RKO (cell line): ENCODE measurements at regions not wholly inside any gene's neighbourhood (a gene's known extent, or its start where the extent isn't known, plus 50 kb on each side); places are given as distances from the start of the nearest gene placed in this dataset.

Source experiments
- DNase-seq: peaks from one replicate; pipeline ENCODE4 v3.0.0-alpha.2; 2016; ENCODE audit warnings: low spot score

DNA sequence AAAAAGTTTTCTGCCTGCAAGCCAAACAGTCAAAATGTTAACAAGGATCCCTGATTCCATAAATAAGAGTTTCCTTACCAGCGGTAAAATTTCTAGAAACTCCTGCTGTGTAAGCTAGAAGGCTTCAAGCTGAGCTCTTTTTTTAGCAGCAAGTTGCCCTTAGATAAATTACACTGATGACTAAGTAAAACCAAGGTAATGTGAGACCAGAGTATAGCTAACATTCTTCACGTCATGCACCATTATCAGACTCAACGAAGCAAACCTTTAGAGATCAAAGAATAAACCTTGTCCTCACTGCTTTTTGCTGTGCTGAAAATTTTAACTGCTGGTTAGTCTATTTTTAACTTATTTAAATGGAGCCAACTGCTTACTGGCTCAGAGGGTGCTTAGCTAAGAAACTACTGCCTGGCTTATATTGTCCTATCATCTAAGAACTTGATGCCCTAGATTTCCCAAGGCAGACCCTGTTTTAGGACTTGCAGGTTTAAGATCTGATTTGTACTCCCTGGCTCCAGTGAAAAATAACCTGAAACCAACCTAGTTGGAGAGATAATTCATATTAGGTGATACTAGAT, 900.7 kb downstream of the JRKL start:
- no peak for DNase-seq

GRCh38 chr11:97296301-97296700, 906.5 kb downstream of the JRKL start:
- DNase-seq, result no peak

- DNase-seq, result no peak
Observed at GRCh38 chr11:97309291-97309690, 919.5 kb downstream of the JRKL start.

DNA sequence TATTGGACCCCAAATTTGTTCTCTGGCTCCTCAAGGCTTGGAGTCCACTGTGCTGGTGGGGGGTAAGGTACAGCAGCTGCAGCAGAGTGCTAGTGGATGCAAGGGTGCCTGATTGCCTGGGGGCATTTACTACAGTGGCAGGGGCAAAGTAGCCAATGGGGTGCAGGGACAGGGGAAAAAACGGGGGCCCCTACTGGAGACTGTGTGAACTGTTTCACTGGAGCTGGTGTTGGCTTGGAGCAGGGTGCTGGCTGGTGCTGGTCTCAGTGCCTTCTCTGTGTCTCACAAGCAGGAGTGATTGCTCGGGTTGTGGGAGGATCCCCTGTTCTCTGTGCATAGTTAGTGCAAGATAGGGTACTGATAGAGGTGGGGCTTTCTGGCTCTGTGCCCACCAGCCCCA, 935.9 kb downstream of the JRKL start:
- no peak for DNase-seq

DNA sequence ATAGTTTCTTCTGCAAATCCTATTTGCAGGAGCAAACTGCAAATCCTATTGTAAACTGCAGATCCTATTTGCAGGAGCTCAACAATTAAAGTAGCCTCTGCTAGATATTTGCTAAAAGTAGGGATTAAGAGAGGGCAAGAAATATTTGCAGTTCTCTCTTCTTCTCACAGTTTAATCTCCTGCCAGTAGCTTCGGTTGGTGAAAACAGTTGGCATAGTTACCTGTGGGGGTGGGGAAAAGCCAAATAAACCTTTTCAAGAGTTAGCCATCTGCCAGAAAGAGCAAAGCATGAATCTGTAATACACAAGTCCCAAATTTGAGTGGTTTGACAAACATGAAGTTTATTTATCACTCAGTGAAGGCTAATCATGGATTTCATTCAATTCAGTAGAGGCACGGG, 942.5 kb downstream of the JRKL start:
- no peak for DNase-seq

- DNase-seq, result no peak
Observed at GRCh38 chr11:97336064-97336463, 946.3 kb downstream of the JRKL start.

- no peak for DNase-seq
Observed at GRCh38 chr11:97345032-97345431, 955.2 kb downstream of the JRKL start.

GRCh38 chr11:97349201-97349600, 959.4 kb downstream of the JRKL start:
- DNase-seq, result no peak

DNA sequence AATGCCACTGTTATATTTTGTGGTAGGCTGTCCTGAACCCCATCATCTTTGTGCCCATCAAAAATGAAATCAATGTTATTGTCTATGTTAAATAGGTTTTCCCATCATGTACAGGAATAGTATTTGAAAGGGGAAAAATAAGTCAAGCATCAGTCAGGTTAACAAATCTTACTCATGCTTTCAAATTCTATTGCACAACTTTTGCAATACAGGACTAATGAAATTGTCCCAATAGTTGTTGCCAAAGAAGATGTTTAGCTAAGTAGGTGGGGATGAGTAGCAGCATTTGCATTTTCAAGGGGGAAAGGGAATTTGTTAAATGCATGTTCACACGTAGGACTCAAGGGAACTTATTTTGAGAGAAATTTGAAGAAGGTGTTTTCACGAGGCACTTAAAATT, 962.1 kb downstream of the JRKL start:
- no peak for DNase-seq

DNA sequence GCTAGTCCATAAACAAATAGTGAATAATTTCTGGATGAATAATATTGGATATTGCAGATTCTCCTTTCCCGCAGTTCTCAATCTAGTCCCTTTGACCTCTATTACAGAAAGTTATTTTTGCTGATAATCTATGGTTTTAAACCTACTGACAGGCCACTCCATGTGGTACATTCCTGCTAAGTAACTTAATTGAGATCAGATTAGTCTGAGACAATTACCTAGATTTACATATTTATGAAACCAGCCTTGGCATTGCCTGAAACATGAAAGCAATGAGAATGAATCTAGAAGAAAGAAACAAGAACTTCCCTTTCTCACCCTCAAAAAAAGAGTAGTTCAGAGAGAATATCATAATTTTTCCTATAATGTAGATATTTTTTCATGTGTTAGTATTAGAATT, 964.2 kb downstream of the JRKL start:
- no peak for DNase-seq

DNA sequence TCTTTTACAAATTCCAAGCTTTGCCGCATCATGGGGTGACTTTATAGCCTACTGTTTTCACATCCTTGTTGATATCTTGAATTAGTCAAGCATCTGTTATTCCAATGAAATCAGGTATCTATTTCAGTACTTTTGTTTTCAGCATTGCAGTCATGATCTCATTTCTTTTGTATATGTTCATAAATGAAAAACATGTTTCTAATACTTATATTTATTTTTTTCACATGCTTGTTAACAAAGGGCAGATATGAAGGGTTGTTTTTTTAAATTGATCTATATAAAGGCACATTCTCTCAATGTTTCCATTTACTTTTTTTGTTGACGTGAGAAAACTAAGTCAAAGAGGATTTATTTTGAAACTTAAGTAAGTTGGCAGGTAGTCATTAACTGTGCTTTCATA, 964.8 kb downstream of the JRKL start:
- DNase-seq, result no peak

GRCh38 chr11:97355230-97355629, 965.4 kb downstream of the JRKL start:
- DNase-seq, result no peak

GRCh38 chr11:97356144-97356543, 966.3 kb downstream of the JRKL start:
- DNase-seq, result no peak

- DNase-seq, result no peak
Observed at GRCh38 chr11:97359016-97359415, 969.2 kb downstream of the JRKL start.

- peak; percentile 67 for DNase-seq
Observed at GRCh38 chr11:97361812-97362378, 972.1 kb downstream of the JRKL start.

DNA sequence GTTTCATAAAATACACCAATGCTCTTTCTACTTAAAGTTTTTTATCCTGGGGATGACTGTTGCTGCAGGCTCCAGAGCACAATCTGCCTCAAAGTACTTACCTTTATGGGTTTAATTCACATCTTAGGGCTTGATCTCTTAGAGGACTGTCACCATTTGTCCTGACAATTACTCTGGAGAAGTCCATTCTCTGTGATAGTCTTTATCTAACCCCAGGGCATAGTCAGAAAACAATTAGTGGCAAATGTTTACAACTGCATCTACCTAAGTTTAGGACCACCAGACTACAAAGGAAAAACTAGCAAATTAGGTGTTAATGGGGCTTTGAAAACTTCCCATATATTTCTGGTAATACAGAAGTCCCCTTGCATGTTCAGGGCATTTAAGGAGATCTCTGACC, 973.5 kb downstream of the JRKL start:
- DNase-seq, result no peak

- DNase-seq, result no peak
Observed at GRCh38 chr11:97364047-97364446, 974.2 kb downstream of the JRKL start.

DNA sequence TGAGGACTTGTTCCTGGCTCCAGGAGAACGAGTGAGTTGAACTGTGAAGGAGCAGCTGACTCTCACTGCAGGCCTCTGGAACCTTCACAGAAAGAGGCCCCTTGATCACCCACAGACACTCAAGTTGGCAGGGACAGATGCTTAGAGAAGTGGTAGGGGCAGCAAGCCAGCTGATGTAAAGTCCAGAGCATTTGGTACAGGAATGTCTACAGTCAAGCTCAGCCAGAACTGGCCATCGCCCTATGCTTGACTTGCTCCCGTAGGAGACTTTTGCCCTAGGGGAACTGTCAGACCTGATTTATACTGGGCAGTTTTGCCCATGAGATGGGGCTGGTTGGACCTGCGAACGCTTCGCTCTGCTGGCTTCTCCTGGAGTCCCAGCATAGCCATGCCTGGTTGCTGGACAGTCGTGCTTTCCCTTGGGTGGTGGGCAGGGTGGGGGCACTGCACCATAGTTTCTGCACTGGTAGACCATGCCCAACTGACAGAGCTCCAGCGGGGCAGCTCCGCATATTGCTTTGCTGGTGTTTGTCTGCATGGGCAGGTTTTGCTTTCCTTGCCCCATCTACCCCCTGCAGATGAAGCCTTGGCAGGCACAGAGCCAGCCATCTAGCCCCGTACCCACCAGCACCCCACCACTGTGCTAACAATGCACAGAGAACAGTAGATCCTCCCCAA, 977.7 kb downstream of the JRKL start:
- no peak for DNase-seq

DNA sequence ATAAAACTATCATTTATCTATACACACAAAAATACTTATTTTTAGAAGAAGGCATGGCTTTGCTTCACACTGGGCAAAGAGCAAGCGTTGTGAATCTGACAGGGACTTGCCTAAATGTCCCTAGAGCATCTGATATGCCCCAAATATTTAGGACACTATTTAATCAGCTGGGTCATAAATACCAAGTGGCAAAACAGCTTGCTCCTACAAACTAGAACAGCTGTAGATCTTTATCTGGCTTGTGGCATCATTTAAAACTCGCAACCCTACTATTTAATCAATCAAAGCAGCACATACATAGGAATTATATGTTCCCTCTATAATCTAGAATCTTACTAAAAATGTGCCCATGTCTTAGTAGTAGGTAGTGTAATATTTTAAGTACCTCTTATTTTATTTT, 999.5 kb downstream of the JRKL start:
- DNase-seq, result no peak

DNA sequence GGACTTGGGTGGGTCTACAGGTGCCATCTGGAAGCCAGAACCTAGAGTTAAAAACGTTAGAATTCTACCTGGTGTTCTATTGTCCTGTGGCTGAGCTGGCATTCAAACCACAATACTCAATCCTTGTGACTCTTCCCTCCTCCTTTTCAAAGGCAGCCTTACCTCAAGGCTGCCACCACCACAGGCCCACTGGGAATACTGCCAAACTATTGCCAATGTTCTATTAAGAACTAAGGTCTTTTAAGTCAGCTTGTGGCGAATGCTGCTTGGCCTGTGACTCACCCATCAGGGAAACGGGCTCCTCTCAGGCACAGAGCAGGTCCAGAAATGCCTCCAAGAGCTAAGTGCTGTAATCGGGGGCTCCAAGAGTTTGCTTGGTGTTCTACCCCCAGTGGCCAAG, 1008.4 kb downstream of the JRKL start:
- no peak for DNase-seq

DNA sequence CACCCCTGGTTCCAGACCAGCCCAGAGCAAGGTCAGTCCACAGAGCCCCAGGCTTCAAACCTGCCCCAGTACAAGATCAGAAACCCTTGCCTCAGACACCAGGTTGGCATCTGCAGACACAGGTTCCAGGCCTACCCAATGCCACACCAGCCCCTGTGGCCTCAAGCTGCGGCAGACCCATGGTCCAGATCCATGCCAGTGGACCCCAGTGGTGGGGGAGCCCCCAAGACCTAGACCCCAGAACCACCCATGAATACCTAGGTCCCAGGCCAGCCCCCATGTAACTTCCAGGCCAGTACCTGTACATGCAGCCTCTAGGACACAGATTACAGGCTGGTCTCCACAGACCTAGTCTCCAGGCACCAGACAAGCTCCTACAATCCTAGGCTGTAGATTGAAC, 1019.3 kb downstream of the JRKL start:
- DNase-seq, result no peak

GRCh38 chr11:97414801-97415200, 1025.0 kb downstream of the JRKL start:
- DNase-seq, result no peak

DNA sequence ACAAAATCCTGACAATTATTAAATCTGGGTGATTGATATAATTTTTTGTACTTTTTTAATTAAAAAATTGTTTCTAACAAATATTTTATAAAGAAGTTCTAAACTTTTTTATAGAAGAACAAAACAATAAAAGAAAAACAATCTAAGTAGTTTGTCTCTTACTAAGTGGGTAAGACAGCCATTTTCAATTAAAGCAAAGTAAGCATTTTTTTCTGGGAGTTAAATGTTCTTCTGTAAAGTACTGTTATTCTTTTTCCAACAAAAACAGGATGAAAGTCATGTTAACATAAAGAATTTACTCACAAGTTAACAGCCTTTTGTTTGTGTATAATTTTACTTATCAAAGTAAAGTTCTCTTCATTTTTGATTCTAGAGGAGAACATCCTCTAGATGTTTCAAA, 1029.9 kb downstream of the JRKL start:
- no peak for DNase-seq

GRCh38 chr11:97428247-97428790, 1038.5 kb downstream of the JRKL start:
- no peak for DNase-seq
